WTC11 (cell line): ENCODE measurements at regions not wholly inside any gene's neighbourhood (a gene's known extent, or its start where the extent isn't known, plus 50 kb on each side); places are given as distances from the start of the nearest gene placed in this dataset.

ENCODE experiments used
- CREB1 ChIP-seq: sonication (generic); formaldehyde crosslinking; IDR thresholded peaks from 2 replicates; pipeline ENCODE4 v1.8.0; 2023; ENCODE audit warnings: mild to moderate bottlenecking, missing genetic modification reagents
- IRF2 ChIP-seq: sonication (generic); formaldehyde crosslinking; IDR thresholded peaks from 2 replicates; pipeline ENCODE4 v1.8.0; 2022; ENCODE audit warnings: low read depth, missing genetic modification reagents, borderline replicate concordance
- JUN ChIP-seq: sonication (generic); formaldehyde crosslinking; IDR thresholded peaks from 2 replicates; pipeline ENCODE4 v1.8.0; 2023; ENCODE audit warnings: mild to moderate bottlenecking, missing genetic modification reagents
- KAT7 ChIP-seq: sonication (generic); formaldehyde crosslinking; IDR thresholded peaks from 2 replicates; pipeline ENCODE4 v1.8.1; 2023; ENCODE audit warnings: missing genetic modification reagents, mild to moderate bottlenecking, borderline replicate concordance
- SP1 ChIP-seq: sonication (generic); formaldehyde crosslinking; conservative IDR thresholded peaks from 2 replicates; pipeline ENCODE4 v1.8.1; 2022; ENCODE audit warnings: missing genetic modification reagents
- TCF7 ChIP-seq: sonication (generic); formaldehyde crosslinking; IDR thresholded peaks from 2 replicates; pipeline ENCODE4 v1.8.0; 2022; ENCODE audit warnings: mild to moderate bottlenecking, low read depth, missing genetic modification reagents, moderate library complexity
- TEAD4 ChIP-seq: sonication (generic); formaldehyde crosslinking; IDR thresholded peaks from 2 replicates; pipeline ENCODE4 v1.8.0; 2022; ENCODE audit warnings: mild to moderate bottlenecking, missing genetic modification reagents
- TF ChIP-seq, protein P1 (sequence below): fragments of 200-600 bp; IDR thresholded peaks from 2 replicates; pipeline ENCODE4 v1.8.0; 2022; ENCODE audit warnings: antibody characterized with exemption
- TF ChIP-seq, protein P2 (sequence below): sonication (generic); formaldehyde crosslinking; IDR thresholded peaks from 2 replicates; pipeline ENCODE4 v1.8.0; 2022; ENCODE audit warnings: mild to moderate bottlenecking, missing genetic modification reagents
- TF ChIP-seq, protein P3 (sequence below): sonication (generic); formaldehyde crosslinking; IDR thresholded peaks from 2 replicates; pipeline ENCODE4 v1.8.0; 2022; ENCODE audit warnings: mild to moderate bottlenecking, missing genetic modification reagents
- TF ChIP-seq, protein P4 (sequence below): sonication (generic); formaldehyde crosslinking; IDR thresholded peaks from 2 replicates; pipeline ENCODE4 v1.8.0; 2023; ENCODE audit warnings: mild to moderate bottlenecking, missing genetic modification reagents
- TF ChIP-seq, protein P5 (sequence below): sonication (generic); formaldehyde crosslinking; IDR thresholded peaks from 2 replicates; pipeline ENCODE4 v1.8.0; 2022; ENCODE audit warnings: mild to moderate bottlenecking, missing genetic modification reagents
- TF ChIP-seq, protein P6 (sequence below): sonication (generic); formaldehyde crosslinking; IDR thresholded peaks from 2 replicates; pipeline ENCODE4 v1.8.1; 2022; ENCODE audit warnings: missing genetic modification reagents, borderline replicate concordance

DNA sequence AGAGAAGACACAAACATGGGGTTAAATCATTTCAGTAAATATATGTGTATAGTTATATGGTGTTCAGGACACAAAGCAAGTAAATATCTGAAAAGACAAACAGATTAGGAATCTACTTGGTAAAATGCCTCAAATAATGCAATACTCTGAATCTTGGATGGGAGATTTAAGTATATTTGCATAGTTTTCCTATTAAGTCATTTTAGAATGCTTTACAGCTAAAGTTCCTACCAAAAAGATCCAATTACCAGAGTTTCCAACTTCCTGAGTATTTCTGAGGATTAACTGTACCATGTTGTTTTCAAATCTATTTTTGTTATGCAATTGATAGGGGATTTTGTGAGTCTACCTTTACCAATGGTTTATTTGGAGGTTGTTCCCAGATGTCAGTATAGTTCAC, 424.4 kb upstream of the CCDC179 start:
- TF ChIP-seq, protein P1, sequence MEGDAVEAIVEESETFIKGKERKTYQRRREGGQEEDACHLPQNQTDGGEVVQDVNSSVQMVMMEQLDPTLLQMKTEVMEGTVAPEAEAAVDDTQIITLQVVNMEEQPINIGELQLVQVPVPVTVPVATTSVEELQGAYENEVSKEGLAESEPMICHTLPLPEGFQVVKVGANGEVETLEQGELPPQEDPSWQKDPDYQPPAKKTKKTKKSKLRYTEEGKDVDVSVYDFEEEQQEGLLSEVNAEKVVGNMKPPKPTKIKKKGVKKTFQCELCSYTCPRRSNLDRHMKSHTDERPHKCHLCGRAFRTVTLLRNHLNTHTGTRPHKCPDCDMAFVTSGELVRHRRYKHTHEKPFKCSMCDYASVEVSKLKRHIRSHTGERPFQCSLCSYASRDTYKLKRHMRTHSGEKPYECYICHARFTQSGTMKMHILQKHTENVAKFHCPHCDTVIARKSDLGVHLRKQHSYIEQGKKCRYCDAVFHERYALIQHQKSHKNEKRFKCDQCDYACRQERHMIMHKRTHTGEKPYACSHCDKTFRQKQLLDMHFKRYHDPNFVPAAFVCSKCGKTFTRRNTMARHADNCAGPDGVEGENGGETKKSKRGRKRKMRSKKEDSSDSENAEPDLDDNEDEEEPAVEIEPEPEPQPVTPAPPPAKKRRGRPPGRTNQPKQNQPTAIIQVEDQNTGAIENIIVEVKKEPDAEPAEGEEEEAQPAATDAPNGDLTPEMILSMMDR = no peak
- TF ChIP-seq TCF7 (CRISPR knock-in tag) (no peak), IRF2 (no peak), TEAD4 (CRISPR knock-in tag) (no peak), JUN (no peak), SP1 (CRISPR knock-in tag) (no peak), KAT7 (CRISPR knock-in tag) (no peak), CREB1 (CRISPR knock-in tag) (no peak)
- TF ChIP-seq, protein P2, sequence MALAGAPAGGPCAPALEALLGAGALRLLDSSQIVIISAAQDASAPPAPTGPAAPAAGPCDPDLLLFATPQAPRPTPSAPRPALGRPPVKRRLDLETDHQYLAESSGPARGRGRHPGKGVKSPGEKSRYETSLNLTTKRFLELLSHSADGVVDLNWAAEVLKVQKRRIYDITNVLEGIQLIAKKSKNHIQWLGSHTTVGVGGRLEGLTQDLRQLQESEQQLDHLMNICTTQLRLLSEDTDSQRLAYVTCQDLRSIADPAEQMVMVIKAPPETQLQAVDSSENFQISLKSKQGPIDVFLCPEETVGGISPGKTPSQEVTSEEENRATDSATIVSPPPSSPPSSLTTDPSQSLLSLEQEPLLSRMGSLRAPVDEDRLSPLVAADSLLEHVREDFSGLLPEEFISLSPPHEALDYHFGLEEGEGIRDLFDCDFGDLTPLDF (CRISPR knock-in tag) = no peak
- TF ChIP-seq, protein P3, sequence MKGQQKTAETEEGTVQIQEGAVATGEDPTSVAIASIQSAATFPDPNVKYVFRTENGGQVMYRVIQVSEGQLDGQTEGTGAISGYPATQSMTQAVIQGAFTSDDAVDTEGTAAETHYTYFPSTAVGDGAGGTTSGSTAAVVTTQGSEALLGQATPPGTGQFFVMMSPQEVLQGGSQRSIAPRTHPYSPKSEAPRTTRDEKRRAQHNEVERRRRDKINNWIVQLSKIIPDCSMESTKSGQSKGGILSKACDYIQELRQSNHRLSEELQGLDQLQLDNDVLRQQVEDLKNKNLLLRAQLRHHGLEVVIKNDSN (CRISPR knock-in tag) = no peak
- TF ChIP-seq, protein P4, sequence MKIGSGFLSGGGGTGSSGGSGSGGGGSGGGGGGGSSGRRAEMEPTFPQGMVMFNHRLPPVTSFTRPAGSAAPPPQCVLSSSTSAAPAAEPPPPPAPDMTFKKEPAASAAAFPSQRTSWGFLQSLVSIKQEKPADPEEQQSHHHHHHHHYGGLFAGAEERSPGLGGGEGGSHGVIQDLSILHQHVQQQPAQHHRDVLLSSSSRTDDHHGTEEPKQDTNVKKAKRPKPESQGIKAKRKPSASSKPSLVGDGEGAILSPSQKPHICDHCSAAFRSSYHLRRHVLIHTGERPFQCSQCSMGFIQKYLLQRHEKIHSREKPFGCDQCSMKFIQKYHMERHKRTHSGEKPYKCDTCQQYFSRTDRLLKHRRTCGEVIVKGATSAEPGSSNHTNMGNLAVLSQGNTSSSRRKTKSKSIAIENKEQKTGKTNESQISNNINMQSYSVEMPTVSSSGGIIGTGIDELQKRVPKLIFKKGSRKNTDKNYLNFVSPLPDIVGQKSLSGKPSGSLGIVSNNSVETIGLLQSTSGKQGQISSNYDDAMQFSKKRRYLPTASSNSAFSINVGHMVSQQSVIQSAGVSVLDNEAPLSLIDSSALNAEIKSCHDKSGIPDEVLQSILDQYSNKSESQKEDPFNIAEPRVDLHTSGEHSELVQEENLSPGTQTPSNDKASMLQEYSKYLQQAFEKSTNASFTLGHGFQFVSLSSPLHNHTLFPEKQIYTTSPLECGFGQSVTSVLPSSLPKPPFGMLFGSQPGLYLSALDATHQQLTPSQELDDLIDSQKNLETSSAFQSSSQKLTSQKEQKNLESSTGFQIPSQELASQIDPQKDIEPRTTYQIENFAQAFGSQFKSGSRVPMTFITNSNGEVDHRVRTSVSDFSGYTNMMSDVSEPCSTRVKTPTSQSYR = no peak
- TF ChIP-seq, protein P5, sequence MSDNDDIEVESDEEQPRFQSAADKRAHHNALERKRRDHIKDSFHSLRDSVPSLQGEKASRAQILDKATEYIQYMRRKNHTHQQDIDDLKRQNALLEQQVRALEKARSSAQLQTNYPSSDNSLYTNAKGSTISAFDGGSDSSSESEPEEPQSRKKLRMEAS (CRISPR knock-in tag) = no peak
- TF ChIP-seq, protein P6, sequence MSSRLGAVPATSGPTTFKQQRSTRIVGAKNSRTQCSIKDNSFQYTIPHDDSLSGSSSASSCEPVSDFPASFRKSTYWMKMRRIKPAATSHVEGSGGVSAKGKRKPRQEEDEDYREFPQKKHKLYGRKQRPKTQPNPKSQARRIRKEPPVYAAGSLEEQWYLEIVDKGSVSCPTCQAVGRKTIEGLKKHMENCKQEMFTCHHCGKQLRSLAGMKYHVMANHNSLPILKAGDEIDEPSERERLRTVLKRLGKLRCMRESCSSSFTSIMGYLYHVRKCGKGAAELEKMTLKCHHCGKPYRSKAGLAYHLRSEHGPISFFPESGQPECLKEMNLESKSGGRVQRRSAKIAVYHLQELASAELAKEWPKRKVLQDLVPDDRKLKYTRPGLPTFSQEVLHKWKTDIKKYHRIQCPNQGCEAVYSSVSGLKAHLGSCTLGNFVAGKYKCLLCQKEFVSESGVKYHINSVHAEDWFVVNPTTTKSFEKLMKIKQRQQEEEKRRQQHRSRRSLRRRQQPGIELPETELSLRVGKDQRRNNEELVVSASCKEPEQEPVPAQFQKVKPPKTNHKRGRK (CRISPR knock-in tag) = no peak
